ENCODE measurements at regions not wholly inside any gene's neighbourhood (a gene's known extent, or its start where the extent isn't known, plus 50 kb on each side); places are given as distances from the start of the nearest gene placed in this dataset.

DNA sequence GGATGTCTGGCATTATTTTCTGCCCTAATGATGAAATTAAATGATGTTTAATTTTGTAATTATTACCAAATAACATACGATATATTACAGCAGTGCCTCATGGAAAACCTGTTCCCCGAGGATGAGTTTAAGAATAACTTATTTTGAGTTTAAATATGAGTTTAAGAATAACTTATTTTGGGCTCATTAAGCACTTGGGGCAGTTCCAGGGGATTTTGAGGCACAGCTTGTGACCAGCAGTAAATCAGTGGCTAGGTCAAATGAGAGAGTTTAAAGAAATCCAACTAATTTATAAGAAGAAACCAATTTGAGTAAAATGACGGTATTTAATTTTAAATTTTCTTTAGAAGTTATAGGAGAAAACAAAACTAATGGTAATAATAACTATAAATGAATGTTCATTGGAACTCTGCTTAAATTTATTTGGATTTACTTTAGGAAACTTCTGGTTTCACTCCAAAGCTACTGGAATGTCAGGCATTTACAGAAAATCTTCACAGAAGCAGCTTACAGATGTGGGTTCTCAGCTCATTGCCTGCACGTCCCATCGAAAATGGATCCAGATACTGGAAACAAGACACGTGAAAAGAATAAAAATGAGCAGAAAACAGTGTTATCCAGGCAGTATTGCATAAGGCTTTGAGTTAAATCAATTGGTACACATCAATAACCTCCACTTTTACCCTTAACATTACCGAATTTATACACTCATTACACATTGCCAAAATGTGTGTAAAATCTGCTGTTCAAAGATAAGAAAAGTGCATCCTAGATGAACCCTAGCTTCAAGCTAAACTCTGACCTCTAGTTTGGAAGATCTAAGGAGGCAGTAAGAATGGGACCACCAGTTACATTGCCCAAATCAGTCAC lies 784.5 kb upstream of the IGFBP3 start:
- intact Hi-C loops (cut with DNase I, micrococcal nuclease) = no loop called here
- no peaks in the 10 kb centered on the region for H3K36me3 ChIP-seq (ENCODE audit: insufficient read depth, low read length)
- H3K4me1 ChIP-seq (ENCODE audit: insufficient read depth, low read length) = no peaks in the 10 kb centered on the region
- H3K36me3 Mint-ChIP-seq (ENCODE audit: low read depth) = no peaks in the 10 kb centered on the region
- no peaks in the 10 kb centered on the region for H3K27me3 ChIP-seq (ENCODE audit: control insufficient read depth in 1 of 2, insufficient read depth in 2 of 2, low read length in 2 of 2)
- no peak overlapping the region for H3K27ac Mint-ChIP-seq
- DNase-seq (no peak), ATAC-seq (ENCODE audit: poor library complexity) (no peak)
- H3K4me3 Mint-ChIP-seq = no peak overlapping the region
- H3K4me3 ChIP-seq (ENCODE audit: low read length) = no peak overlapping the region
- H3K27me3 Mint-ChIP-seq = no peaks in the 10 kb centered on the region
- H3K4me1 Mint-ChIP-seq (ENCODE audit: low read depth) = no peaks in the 10 kb centered on the region
- no peaks in the 10 kb centered on the region for H3K9me3 ChIP-seq (ENCODE audit: control insufficient read depth in 1 of 2, insufficient read depth in 1 of 2, low read length in 2 of 2)
- CTCF ChIA-PET = no interaction called here
- no peak overlapping the region for H3K27ac ChIP-seq (ENCODE audit: low read depth in 1 of 2, low read length in 2 of 2)
- POLR2A ChIA-PET = no interaction called here
- H3K9me3 Mint-ChIP-seq = peaks cover 2% of the 10 kb centered on the region
- TF ChIP-seq, protein P1, sequence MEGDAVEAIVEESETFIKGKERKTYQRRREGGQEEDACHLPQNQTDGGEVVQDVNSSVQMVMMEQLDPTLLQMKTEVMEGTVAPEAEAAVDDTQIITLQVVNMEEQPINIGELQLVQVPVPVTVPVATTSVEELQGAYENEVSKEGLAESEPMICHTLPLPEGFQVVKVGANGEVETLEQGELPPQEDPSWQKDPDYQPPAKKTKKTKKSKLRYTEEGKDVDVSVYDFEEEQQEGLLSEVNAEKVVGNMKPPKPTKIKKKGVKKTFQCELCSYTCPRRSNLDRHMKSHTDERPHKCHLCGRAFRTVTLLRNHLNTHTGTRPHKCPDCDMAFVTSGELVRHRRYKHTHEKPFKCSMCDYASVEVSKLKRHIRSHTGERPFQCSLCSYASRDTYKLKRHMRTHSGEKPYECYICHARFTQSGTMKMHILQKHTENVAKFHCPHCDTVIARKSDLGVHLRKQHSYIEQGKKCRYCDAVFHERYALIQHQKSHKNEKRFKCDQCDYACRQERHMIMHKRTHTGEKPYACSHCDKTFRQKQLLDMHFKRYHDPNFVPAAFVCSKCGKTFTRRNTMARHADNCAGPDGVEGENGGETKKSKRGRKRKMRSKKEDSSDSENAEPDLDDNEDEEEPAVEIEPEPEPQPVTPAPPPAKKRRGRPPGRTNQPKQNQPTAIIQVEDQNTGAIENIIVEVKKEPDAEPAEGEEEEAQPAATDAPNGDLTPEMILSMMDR (IDR thresholded peaks at IDR 0.05) = no peak

DNA sequence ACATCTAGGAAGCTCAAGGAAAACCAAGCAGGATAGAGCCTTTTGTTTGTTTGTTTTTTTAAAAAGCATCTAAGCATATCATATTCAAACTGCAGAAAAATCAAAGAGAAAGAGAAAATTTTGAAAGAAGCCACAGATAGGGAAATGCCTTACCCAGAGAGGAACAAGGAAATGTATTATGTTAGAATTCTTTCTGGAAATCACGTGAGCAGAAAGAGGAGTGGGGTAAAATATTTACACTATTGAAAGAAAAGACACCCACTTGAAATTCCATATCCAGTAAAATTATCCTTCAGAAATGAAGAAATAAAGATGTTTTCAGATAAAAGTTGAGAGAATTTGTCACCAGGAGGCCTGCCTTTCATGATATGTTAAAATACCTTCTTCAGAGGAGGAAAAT lies 775.7 kb upstream of the IGFBP3 start:
- no peaks in the 10 kb centered on the region for H3K4me1 Mint-ChIP-seq (ENCODE audit: low read depth)
- Histone ChIP-seq H3K27ac (ENCODE audit: low read depth in 1 of 2, low read length in 2 of 2) (no peak overlapping the region), H3K4me3 (ENCODE audit: low read length) (no peak overlapping the region), H3K27me3 (ENCODE audit: control insufficient read depth in 1 of 2, insufficient read depth in 2 of 2, low read length in 2 of 2) (no peaks in the 10 kb centered on the region), H3K4me1 (ENCODE audit: insufficient read depth, low read length) (no peaks in the 10 kb centered on the region), H3K36me3 (ENCODE audit: insufficient read depth, low read length) (no peaks in the 10 kb centered on the region), H3K9me3 (ENCODE audit: control insufficient read depth in 1 of 2, insufficient read depth in 1 of 2, low read length in 2 of 2) (peaks cover 0 to 4% of the 10 kb centered on the region in 2 experiments)
- H3K27me3 Mint-ChIP-seq = no peaks in the 10 kb centered on the region
- H3K9me3 Mint-ChIP-seq = peaks cover 5% of the 10 kb centered on the region
- H3K27ac Mint-ChIP-seq = no peak overlapping the region
- ChIA-PET POLR2A (no interaction called here), CTCF (no interaction called here)
- TF ChIP-seq, protein P1 (IDR thresholded peaks at IDR 0.05) = no peak
- no peak overlapping the region for H3K4me3 Mint-ChIP-seq
- intact Hi-C loops (cut with DNase I, micrococcal nuclease) = loop anchor here in 1 of 2 experiments (10.0 kb wide), 1 partner anchor 62 kb away; no protein-coding TSS in a partner anchor
- H3K36me3 Mint-ChIP-seq (ENCODE audit: low read depth) = no peaks in the 10 kb centered on the region
- DNase-seq (no peak), ATAC-seq (ENCODE audit: poor library complexity) (no peak)

DNA sequence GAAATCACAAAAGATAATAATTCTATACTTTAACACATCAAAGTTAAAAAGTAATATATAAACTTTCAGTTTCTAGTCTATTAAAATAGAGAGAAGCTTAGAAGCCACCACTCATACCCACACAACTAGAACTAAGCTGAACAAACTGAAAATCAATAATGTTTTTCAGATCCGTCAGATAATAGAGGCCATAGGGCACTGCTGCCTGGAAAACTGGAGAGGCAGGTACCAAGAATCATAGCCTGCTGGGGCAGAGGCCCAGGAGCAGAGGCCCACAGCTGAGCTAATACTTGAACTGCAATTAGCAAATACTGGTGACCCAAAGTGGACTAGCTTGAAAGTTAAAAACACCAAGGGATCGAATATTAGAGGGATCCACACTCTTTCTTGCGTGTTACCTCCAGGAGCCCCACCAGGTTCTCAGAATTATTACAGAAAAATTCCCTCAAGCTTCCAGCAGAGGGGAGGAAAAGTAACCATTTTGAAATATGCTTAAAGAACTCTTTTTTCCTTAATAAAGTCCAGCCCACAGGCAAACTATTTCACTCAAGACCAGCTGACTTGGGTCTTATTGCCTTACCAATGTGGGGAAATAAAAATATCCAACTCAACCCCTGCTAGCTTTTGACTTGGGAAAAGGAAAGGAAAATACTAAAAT lies 774.1 kb upstream of the IGFBP3 start:
- no peak overlapping the region for H3K4me3 Mint-ChIP-seq
- Histone ChIP-seq H3K4me1 (ENCODE audit: insufficient read depth, low read length) (no peaks in the 10 kb centered on the region), H3K4me3 (ENCODE audit: low read length) (no peak overlapping the region), H3K36me3 (ENCODE audit: insufficient read depth, low read length) (no peaks in the 10 kb centered on the region), H3K27me3 (ENCODE audit: control insufficient read depth in 1 of 2, insufficient read depth in 2 of 2, low read length in 2 of 2) (no peaks in the 10 kb centered on the region), H3K9me3 (ENCODE audit: control insufficient read depth in 1 of 2, insufficient read depth in 1 of 2, low read length in 2 of 2) (peaks cover 0 to 4% of the 10 kb centered on the region in 2 experiments), H3K27ac (ENCODE audit: low read depth in 1 of 2, low read length in 2 of 2) (no peak overlapping the region)
- peaks cover 5% of the 10 kb centered on the region for H3K9me3 Mint-ChIP-seq
- DNase-seq (no peak), ATAC-seq (ENCODE audit: poor library complexity) (no peak)
- no peaks in the 10 kb centered on the region for H3K27me3 Mint-ChIP-seq
- TF ChIP-seq, protein P1 (IDR thresholded peaks at IDR 0.05) = no peak
- no peak overlapping the region for H3K27ac Mint-ChIP-seq
- intact Hi-C loops (cut with DNase I, micrococcal nuclease) = loop anchor here in 1 of 2 experiments (10.0 kb wide), 1 partner anchor 60 kb away; no protein-coding TSS in a partner anchor
- ChIA-PET CTCF (no interaction called here), POLR2A (no interaction called here)
- no peaks in the 10 kb centered on the region for H3K36me3 Mint-ChIP-seq (ENCODE audit: low read depth)
- H3K4me1 Mint-ChIP-seq (ENCODE audit: low read depth) = no peaks in the 10 kb centered on the region

Data from CD4-positive, alpha-beta T cell (primary cell).